ENCODE measurements at regions not wholly inside any gene's neighbourhood (a gene's known extent, or its start where the extent isn't known, plus 50 kb on each side); places are given as distances from the start of the nearest gene placed in this dataset.

DNA sequence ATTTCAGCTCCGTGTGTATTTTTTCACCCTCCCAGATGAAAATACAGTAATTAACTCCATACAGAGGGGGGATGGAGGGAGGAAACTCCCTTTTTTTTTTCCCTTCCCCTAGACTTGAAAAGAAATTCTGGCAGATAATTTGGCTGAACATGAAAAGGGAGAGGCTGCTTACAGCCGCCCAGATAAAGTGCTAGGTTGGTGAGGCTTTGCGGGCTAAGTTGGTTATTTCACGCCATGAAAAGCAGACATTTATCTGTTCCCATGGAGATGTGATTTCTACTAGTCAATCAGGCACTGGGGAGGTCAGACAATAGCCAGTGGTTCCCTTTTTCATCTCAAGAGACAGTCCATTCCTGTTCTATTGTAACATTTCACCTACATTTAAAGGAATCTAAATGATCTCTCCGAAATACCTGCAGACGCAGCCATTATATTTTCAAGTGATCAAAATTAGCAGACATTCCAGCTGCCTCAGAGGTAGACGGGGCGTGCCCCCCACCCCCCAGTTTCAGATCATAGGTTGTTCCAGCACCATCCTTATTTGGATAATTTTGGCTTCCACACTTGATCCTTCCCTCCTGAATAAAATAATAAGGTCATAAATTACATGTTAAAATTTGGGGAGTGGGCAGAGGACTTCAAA, 143.9 kb upstream of the ZNF217 start:
- TF ChIP-seq, protein P1, sequence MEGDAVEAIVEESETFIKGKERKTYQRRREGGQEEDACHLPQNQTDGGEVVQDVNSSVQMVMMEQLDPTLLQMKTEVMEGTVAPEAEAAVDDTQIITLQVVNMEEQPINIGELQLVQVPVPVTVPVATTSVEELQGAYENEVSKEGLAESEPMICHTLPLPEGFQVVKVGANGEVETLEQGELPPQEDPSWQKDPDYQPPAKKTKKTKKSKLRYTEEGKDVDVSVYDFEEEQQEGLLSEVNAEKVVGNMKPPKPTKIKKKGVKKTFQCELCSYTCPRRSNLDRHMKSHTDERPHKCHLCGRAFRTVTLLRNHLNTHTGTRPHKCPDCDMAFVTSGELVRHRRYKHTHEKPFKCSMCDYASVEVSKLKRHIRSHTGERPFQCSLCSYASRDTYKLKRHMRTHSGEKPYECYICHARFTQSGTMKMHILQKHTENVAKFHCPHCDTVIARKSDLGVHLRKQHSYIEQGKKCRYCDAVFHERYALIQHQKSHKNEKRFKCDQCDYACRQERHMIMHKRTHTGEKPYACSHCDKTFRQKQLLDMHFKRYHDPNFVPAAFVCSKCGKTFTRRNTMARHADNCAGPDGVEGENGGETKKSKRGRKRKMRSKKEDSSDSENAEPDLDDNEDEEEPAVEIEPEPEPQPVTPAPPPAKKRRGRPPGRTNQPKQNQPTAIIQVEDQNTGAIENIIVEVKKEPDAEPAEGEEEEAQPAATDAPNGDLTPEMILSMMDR (IDR thresholded peaks at IDR 0.05; ENCODE audit: insufficient read depth, low read length, poor library complexity, severe bottlenecking) = no peak
- no peak for TF ChIP-seq EZH2phosphoT487 (conservative IDR thresholded peaks at IDR 0.05; ENCODE audit: low read length)

All from SU-DHL-6 (cell line).